ENCODE measurements at regions not wholly inside any gene's neighbourhood (a gene's known extent, or its start where the extent isn't known, plus 50 kb on each side); places are given as distances from the start of the nearest gene placed in this dataset.

DNA sequence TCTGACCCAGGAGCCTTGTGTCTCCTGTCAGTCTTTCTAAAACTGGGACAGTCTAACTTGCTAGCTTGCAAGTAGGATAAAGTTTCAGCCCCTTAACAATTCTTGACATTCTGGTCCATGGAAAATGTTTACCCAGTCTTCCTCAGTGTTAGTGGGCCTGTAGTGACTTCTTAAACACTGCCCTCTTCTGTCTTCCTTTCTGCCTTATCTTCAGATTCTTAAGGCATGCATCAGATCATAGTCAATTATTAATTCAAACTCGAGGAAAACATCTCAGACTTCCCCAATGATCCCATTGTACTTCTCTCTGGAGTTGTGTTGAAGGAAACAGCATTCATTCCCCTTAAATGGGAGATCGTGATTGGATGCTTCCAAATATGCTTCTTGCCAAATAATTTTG lies 1199.8 kb downstream of the DTWD2 start:
- Histone ChIP-seq H3K4me3 (no peak overlapping the region), H3K27me3 (no peaks in the 10 kb centered on the region), H3K36me3 (no peaks in the 10 kb centered on the region), H3K9me3 (no peaks in the 10 kb centered on the region), H3K4me1 (no peaks in the 10 kb centered on the region), H3K27ac (no peak overlapping the region)
- no peak for TF ChIP-seq CTCF (IDR thresholded peaks at IDR 0.05)
- no peak for TF ChIP-seq POLR2AphosphoS5 (IDR thresholded peaks at IDR 0.05)
- TF ChIP-seq EP300 (IDR thresholded peaks at IDR 0.05) = no peak
- TF ChIP-seq POLR2A (IDR thresholded peaks at IDR 0.05) = no peak
- no peak for DNase-seq (ENCODE audit: low spot score in 2 of 2)
- 39% methylated on average over 2 of the region's 2 CpGs for WGBS

DNA sequence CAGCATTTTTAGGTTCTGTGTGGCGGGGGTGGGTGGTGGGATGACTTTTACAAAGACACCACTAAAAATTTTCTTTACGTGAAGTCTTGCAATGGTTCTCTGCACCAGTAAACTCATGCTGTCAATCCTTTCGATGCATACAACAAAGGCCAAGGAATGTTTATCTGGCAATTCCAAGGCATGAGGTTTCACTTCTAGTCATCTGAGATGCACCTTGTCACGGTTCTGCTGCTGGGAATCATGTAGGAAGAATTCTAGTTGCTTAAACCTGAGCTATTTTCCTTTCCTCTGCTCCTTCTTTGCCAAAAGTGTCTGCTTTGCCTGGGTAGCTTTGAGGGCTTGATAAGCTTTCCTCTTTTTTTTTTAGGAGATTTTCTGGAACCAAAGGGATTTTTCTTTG lies 1204.5 kb upstream of the SEMA6A start:
- DNase-seq (ENCODE audit: low spot score in 2 of 2) = no peak
- Histone ChIP-seq H3K4me3 (no peak overlapping the region), H3K36me3 (no peaks in the 10 kb centered on the region), H3K27ac (no peak overlapping the region), H3K27me3 (no peaks in the 10 kb centered on the region), H3K4me1 (no peaks in the 10 kb centered on the region), H3K9me3 (no peaks in the 10 kb centered on the region)
- TF ChIP-seq EP300 (IDR thresholded peaks at IDR 0.05) = no peak
- WGBS = 95% methylated on average over 4 of the region's 4 CpGs

GRCh38 chr5:117776977-117777376 lies 1202.4 kb upstream of the SEMA6A start:
- WGBS = 81% methylated on average over 3 of the region's 3 CpGs
- TF ChIP-seq EP300 (IDR thresholded peaks at IDR 0.05) (no peak), POLR2AphosphoS5 (IDR thresholded peaks at IDR 0.05) (no peak), CTCF (IDR thresholded peaks at IDR 0.05) (no peak), POLR2A (IDR thresholded peaks at IDR 0.05) (no peak)
- no peak for DNase-seq (ENCODE audit: low spot score in 2 of 2)
- no peaks in the 10 kb centered on the region for H3K27me3 ChIP-seq
- no peaks in the 10 kb centered on the region for H3K4me1 ChIP-seq
- no peaks in the 10 kb centered on the region for H3K9me3 ChIP-seq
- H3K4me3 ChIP-seq = no peak overlapping the region
- no peak overlapping the region for H3K27ac ChIP-seq
- H3K36me3 ChIP-seq = no peaks in the 10 kb centered on the region

GRCh38 chr5:117769877-117770276 lies 1195.3 kb upstream of the SEMA6A start:
- 94% methylated on average over 2 of the region's 2 CpGs for WGBS
- no peak overlapping the region for H3K27ac ChIP-seq
- no peaks in the 10 kb centered on the region for H3K36me3 ChIP-seq
- no peak for TF ChIP-seq CTCF (IDR thresholded peaks at IDR 0.05)
- no peaks in the 10 kb centered on the region for H3K27me3 ChIP-seq
- no peaks in the 10 kb centered on the region for H3K9me3 ChIP-seq
- H3K4me1 ChIP-seq = no peaks in the 10 kb centered on the region
- DNase-seq (ENCODE audit: low spot score in 2 of 2) = no peak
- no peak overlapping the region for H3K4me3 ChIP-seq

DNA sequence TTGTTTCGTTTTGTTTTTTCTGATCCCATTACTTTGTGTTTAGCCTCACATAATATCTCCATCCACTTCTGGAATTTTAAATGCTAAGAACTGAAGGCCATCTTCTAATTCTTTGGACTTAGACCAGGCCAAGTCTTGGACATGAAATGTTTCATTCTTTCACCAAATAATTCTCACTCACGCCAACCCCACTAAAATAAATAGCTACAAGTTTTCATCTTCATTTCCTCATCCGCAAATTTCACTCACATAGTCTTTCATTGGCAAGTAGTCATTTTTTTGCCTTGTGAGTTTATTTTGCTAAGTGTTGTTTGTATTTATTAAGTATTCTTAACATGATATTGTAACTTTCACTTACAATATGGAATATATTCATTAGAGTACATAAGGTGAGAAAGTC lies 1188.6 kb upstream of the SEMA6A start:
- no peak overlapping the region for H3K27ac ChIP-seq
- WGBS = 85% methylated on average over 3 of the region's 3 CpGs
- TF ChIP-seq POLR2AphosphoS5 (IDR thresholded peaks at IDR 0.05) (no peak), EP300 (IDR thresholded peaks at IDR 0.05) (no peak), CTCF (IDR thresholded peaks at IDR 0.05) (no peak), POLR2A (IDR thresholded peaks at IDR 0.05) (no peak)
- DNase-seq (ENCODE audit: low spot score in 2 of 2) = no peak
- no peaks in the 10 kb centered on the region for H3K27me3 ChIP-seq
- no peaks in the 10 kb centered on the region for H3K4me1 ChIP-seq
- H3K36me3 ChIP-seq = no peaks in the 10 kb centered on the region
- H3K4me3 ChIP-seq = no peak overlapping the region
- no peaks in the 10 kb centered on the region for H3K9me3 ChIP-seq

DNA sequence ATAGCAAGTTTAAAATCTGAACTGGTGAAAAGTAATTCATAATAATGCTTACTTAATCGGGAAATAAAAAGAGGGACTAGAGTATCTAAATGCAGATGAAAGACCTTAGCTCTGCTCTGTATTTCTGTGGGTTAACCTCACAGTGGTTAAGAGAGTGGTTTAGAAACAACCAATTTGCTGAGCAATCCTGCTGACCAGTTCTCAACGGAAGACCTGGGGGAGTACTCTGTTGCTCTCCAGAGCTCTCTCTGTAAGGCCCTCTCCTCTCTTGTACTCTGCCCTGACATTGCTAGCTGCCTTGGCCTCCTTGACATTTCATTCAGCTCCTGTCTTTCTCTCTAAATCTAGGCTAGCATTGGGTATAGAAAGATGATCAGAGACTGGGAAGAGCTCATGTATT lies 1186.6 kb upstream of the SEMA6A start:
- Histone ChIP-seq H3K9me3 (no peaks in the 10 kb centered on the region), H3K27me3 (no peaks in the 10 kb centered on the region), H3K36me3 (no peaks in the 10 kb centered on the region), H3K4me1 (no peaks in the 10 kb centered on the region), H3K4me3 (no peak overlapping the region), H3K27ac (no peak overlapping the region)
- no peak for DNase-seq (ENCODE audit: low spot score in 2 of 2)
- WGBS = 71% methylated on average over 2 of the region's 2 CpGs
- no peak for TF ChIP-seq POLR2A (IDR thresholded peaks at IDR 0.05)
- TF ChIP-seq POLR2AphosphoS5 (IDR thresholded peaks at IDR 0.05) = no peak
- no peak for TF ChIP-seq CTCF (IDR thresholded peaks at IDR 0.05)
- TF ChIP-seq EP300 (IDR thresholded peaks at IDR 0.05) = no peak
